ENCODE measurements at regions not wholly inside any gene's neighbourhood (a gene's known extent, or its start where the extent isn't known, plus 50 kb on each side); places are given as distances from the start of the nearest gene placed in this dataset.

DNA sequence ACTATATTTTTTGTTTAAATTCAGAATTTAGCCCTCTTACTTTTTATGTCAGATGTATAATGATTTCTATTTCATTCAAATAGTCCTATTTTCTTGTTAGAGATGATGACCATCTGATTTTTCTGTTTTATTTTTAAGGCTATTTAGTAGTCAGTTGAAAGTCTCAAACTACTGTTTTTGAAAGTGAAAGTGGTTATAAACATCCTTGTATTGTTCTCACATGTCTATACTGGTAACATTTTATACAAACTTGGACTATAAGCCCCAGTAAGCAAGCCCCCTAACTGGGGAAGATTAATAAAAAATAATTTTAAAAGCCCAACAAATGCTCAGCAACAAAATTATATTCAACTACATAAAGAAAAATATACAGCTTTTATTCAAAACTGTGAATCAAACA, 271.3 kb upstream of the RGS18 start:
- no peaks in the 10 kb centered on the region for H3K36me3 ChIP-seq
- no peaks in the 10 kb centered on the region for H3K27me3 ChIP-seq
- no peak overlapping the region for H3K27ac ChIP-seq (replicated peaks in 1 of 4)
- TF ChIP-seq EP300 (IDR thresholded peaks at IDR 0.05), result no peak
- no peak overlapping the region for H3K4me3 ChIP-seq
- H3K4me1 ChIP-seq, result no peaks in the 10 kb centered on the region
- DNase-seq (ENCODE audit: extremely low spot score), result no peak
- intact Hi-C loops (cut with DNase I), result no loop called here
- no peaks in the 10 kb centered on the region for H3K9me3 ChIP-seq

DNA sequence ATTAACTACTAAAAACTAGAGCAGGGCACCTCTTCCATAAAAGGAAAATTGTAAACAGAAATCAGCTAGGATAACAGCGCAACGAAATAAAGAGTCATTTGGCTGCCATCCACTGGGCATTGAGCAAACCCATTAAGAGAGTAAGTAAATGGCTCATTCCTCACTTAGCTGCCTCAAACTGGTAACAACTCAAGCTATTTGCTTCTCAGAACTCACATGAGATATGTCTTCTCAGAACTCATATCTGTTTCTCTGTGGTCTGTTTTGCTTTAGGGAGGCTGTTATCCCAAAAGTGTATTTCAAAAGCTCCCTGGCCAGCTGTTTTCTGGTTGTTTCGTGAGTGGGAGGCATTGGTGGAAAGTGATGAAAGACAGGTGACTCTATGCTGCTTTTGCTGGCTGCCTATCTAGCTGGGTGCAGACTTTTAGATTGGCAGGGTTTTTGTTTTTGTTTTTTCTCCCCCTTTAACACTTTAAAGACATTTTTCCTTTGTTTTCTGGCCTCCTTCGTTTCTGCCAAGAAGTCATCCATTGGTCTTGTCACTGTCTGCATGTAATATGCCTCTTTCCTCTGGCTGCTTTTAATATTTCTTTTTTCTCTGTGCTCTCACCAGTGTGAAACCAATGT, 269.2 kb upstream of the RGS18 start:
- Histone ChIP-seq H3K27me3 (no peaks in the 10 kb centered on the region), H3K9me3 (no peaks in the 10 kb centered on the region), H3K27ac (replicated peaks in 1 of 4) (no peak overlapping the region), H3K4me1 (no peaks in the 10 kb centered on the region), H3K4me3 (no peak overlapping the region), H3K36me3 (no peaks in the 10 kb centered on the region)
- no peak for TF ChIP-seq EP300 (IDR thresholded peaks at IDR 0.05)
- TF ChIP-seq, protein P1, sequence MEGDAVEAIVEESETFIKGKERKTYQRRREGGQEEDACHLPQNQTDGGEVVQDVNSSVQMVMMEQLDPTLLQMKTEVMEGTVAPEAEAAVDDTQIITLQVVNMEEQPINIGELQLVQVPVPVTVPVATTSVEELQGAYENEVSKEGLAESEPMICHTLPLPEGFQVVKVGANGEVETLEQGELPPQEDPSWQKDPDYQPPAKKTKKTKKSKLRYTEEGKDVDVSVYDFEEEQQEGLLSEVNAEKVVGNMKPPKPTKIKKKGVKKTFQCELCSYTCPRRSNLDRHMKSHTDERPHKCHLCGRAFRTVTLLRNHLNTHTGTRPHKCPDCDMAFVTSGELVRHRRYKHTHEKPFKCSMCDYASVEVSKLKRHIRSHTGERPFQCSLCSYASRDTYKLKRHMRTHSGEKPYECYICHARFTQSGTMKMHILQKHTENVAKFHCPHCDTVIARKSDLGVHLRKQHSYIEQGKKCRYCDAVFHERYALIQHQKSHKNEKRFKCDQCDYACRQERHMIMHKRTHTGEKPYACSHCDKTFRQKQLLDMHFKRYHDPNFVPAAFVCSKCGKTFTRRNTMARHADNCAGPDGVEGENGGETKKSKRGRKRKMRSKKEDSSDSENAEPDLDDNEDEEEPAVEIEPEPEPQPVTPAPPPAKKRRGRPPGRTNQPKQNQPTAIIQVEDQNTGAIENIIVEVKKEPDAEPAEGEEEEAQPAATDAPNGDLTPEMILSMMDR (IDR thresholded peaks at IDR 0.05), result no peak
- TF ChIP-seq POLR2A (IDR thresholded peaks at IDR 0.05; ENCODE audit: low read depth), result no peak
- TF ChIP-seq POLR2AphosphoS5 (IDR thresholded peaks at IDR 0.05), result no peak
- DNase-seq (ENCODE audit: extremely low spot score), result no peak
- WGBS, result 67% methylated on average over 4 of the region's 4 CpGs
- intact Hi-C loops (cut with DNase I), result no loop called here

- TF ChIP-seq, protein P1 (IDR thresholded peaks at IDR 0.05), result no peak
- TF ChIP-seq POLR2AphosphoS5 (IDR thresholded peaks at IDR 0.05) (no peak), EP300 (IDR thresholded peaks at IDR 0.05) (no peak), POLR2A (IDR thresholded peaks at IDR 0.05; ENCODE audit: low read depth) (no peak)
- no peak overlapping the region for H3K4me3 ChIP-seq
- intact Hi-C loops (cut with DNase I), result no loop called here
- H3K27ac ChIP-seq (replicated peaks in 1 of 4), result no peak overlapping the region
- H3K9me3 ChIP-seq, result no peaks in the 10 kb centered on the region
- 82% methylated on average over 3 of the region's 3 CpGs for WGBS
- no peaks in the 10 kb centered on the region for H3K36me3 ChIP-seq
- no peaks in the 10 kb centered on the region for H3K4me1 ChIP-seq
- no peaks in the 10 kb centered on the region for H3K27me3 ChIP-seq
- DNase-seq (ENCODE audit: extremely low spot score), result no peak
Observed at GRCh38 chr1:191889623-191890003, 268.6 kb upstream of the RGS18 start.

- 95% methylated on average over 3 of the region's 3 CpGs for WGBS
- intact Hi-C loops (cut with DNase I), result no loop called here
- H3K9me3 ChIP-seq, result no peaks in the 10 kb centered on the region
- no peaks in the 10 kb centered on the region for H3K4me1 ChIP-seq
- no peak overlapping the region for H3K27ac ChIP-seq (replicated peaks in 1 of 4)
- H3K36me3 ChIP-seq, result no peaks in the 10 kb centered on the region
- H3K27me3 ChIP-seq, result no peaks in the 10 kb centered on the region
- DNase-seq (ENCODE audit: extremely low spot score), result no peak
- no peak overlapping the region for H3K4me3 ChIP-seq
- TF ChIP-seq, protein P1 (IDR thresholded peaks at IDR 0.05), result no peak
- no peak for TF ChIP-seq POLR2A (IDR thresholded peaks at IDR 0.05; ENCODE audit: low read depth)
- TF ChIP-seq EP300 (IDR thresholded peaks at IDR 0.05), result no peak
- no peak for TF ChIP-seq POLR2AphosphoS5 (IDR thresholded peaks at IDR 0.05)
Observed at GRCh38 chr1:191890433-191891088, 267.7 kb upstream of the RGS18 start.

- Histone ChIP-seq H3K9me3 (no peaks in the 10 kb centered on the region), H3K36me3 (no peaks in the 10 kb centered on the region), H3K4me1 (no peaks in the 10 kb centered on the region), H3K27me3 (no peaks in the 10 kb centered on the region), H3K27ac (replicated peaks in 1 of 4) (no peak overlapping the region), H3K4me3 (no peak overlapping the region)
- no peak for DNase-seq (ENCODE audit: extremely low spot score)
- intact Hi-C loops (cut with DNase I), result no loop called here
- TF ChIP-seq POLR2A (IDR thresholded peaks at IDR 0.05; ENCODE audit: low read depth), result no peak
- no peak for TF ChIP-seq EP300 (IDR thresholded peaks at IDR 0.05)
- no peak for TF ChIP-seq POLR2AphosphoS5 (IDR thresholded peaks at IDR 0.05)
- TF ChIP-seq, protein P1 (IDR thresholded peaks at IDR 0.05), result no peak
Observed at GRCh38 chr1:191892716-191893115, 265.5 kb upstream of the RGS18 start.
